Memory B cell (primary cell): ENCODE measurements at regions not wholly inside any gene's neighbourhood (a gene's known extent, or its start where the extent isn't known, plus 50 kb on each side); places are given as distances from the start of the nearest gene placed in this dataset.
"Not testable (repeated sequence)": the region's sequence is repeated elsewhere in the genome, so short reads cannot be mapped to it uniquely, and the experiment has no call there.

ENCODE experiments used
- ATAC-seq: fragments of 150-1000 bp; cut with Tn5 transposase; 2 replicates; pipeline ENCODE4 v1.10.0; 2021; ENCODE audit warnings: low read depth, mild to moderate bottlenecking, moderate library complexity
- DNase-seq, 2 donors: peaks; one replicate each; pipeline ENCODE4 v3.0.0; 2022; ENCODE audit warnings: low spot score in 2 of 2
- H3K27ac Mint-ChIP-seq: one replicate; pipeline ENCODE4 v1.8.0; 2022; ENCODE audit warnings: mild to moderate bottlenecking, moderate library complexity, mixed read lengths
- H3K27me3 Mint-ChIP-seq: one replicate; pipeline ENCODE4 v1.8.0; 2022; ENCODE audit warnings: mixed read lengths
- H3K36me3 Mint-ChIP-seq: one replicate; pipeline ENCODE4 v1.8.0; 2022; ENCODE audit warnings: mild to moderate bottlenecking, mixed read lengths
- H3K4me1 Mint-ChIP-seq: one replicate; pipeline ENCODE4 v1.8.0; 2022; ENCODE audit warnings: mixed read lengths
- H3K4me3 Mint-ChIP-seq: one replicate; pipeline ENCODE4 v1.8.0; 2022; ENCODE audit warnings: mild to moderate bottlenecking, moderate library complexity, mixed read lengths
- H3K9me3 Mint-ChIP-seq: one replicate; pipeline ENCODE4 v1.8.0; 2022; ENCODE audit warnings: mixed read lengths

DNA sequence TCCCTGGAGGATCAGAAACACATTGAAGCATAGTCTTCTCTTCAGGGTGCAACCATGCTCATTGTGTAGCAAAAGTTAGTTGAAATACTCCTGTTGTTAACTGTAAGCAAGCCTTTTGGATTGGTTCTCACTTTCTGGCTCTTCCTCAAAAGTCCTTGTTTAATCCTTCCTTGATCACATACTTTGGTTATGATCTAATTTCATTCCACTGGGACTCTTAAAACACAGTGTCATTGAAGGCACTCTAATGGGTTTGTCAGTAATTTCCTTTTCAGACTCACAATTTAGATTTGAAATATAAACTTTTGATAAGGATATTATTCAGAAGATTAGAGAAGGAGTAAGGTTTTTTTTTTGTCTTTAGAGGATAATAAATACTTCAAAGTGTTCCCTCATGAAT, 451.7 kb upstream of the SGO1 start:
- H3K27me3 Mint-ChIP-seq = no peaks in the 10 kb centered on the region
- peak overlapping the region; percentile 28 for H3K27ac Mint-ChIP-seq
- no peaks in the 10 kb centered on the region for H3K36me3 Mint-ChIP-seq
- DNase-seq = no peak
- no peaks in the 10 kb centered on the region for H3K9me3 Mint-ChIP-seq
- no peaks in the 10 kb centered on the region for H3K4me1 Mint-ChIP-seq
- no peak for ATAC-seq
- H3K4me3 Mint-ChIP-seq = no peak overlapping the region

DNA sequence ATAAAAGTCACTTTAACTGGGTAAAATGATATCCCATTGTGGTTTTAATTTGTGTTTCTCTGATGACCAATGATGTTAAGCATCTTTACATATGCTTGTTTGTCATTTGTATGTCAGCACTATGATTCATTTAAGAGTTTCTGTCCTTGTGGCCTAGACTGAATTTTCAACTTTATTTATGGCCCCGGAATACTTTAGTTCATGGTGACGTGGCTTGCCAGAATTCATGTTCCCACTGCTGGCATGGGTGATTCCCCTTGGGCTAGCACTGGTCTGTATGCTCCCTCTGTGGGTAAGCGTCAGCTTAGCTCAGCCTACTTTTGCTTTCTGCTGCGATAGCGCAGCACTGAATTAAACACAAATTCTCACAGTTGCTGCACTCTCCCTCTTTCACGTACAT, 436.3 kb upstream of the SGO1 start:
- H3K9me3 Mint-ChIP-seq = peaks cover 4% of the 10 kb centered on the region
- no peaks in the 10 kb centered on the region for H3K4me1 Mint-ChIP-seq
- DNase-seq = no peak
- H3K27me3 Mint-ChIP-seq = no peaks in the 10 kb centered on the region
- H3K27ac Mint-ChIP-seq = no peak overlapping the region
- no peaks in the 10 kb centered on the region for H3K36me3 Mint-ChIP-seq
- no peak for ATAC-seq
- H3K4me3 Mint-ChIP-seq = no peak overlapping the region

DNA sequence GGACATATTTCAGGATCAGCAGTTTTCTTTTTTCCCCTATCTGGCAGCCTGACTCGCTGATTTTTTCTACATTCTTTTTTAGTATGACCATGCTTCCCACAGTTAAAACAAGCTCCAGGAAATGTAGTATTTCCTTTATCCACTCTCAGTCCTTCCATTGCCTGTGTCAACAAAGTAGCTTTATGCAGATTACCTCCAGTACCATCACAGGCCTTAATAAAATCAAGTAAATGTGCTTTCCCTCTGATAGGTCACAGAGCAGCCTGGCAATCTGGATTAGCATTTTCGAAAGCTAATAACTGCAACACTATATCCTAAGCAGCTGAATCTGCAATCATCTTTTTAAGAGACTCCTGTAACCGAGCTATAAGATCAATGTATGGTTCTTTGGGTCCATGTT, 432.6 kb upstream of the SGO1 start:
- H3K4me3 Mint-ChIP-seq, H3K27me3 Mint-ChIP-seq, DNase-seq, H3K9me3 Mint-ChIP-seq, ATAC-seq, H3K27ac Mint-ChIP-seq, H3K36me3 Mint-ChIP-seq, H3K4me1 Mint-ChIP-seq: not testable (repeated sequence)

DNA sequence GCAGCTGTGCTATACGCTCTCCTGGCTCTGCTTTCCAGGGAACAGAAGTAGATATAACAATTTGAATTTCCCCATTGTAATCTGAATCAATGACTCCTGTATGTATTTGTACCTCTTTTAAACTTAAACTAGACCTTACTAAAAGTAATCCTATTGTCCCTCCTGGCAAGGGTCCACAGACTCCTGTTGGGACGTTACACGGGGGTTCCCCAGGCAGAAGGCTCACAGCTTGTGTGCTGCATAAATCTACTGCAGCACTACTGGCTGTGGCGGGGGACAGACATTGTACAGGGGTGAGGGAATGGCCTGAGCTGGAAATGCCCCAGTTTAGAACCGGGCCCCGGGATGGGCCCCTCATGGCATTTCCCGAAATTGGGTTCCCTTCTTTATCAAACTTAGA, 432.2 kb upstream of the SGO1 start:
- H3K4me3 Mint-ChIP-seq, DNase-seq, H3K36me3 Mint-ChIP-seq, H3K27ac Mint-ChIP-seq, H3K27me3 Mint-ChIP-seq, H3K4me1 Mint-ChIP-seq, ATAC-seq: not testable (repeated sequence)
- peaks cover 11% of the 10 kb centered on the region for H3K9me3 Mint-ChIP-seq

DNA sequence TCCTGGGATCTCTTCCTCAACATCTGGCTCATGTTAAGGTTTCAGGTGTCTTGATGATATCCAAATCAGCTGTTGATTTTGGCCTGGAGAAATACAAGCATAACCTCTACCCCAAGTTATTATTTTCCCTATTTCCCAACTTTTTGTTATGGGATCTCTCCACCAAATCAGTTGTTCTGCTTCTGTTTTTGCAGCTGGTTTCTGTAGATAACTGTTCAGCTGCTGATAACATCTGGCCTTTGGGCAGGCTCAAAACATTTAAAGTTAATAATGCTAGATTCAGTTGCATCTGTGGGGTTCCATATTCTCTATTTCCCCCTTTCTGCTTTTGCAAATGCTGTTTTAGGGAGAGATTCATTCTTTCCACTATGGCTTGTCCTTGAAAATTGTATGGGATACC, 430.0 kb upstream of the SGO1 start:
- peaks cover 23% of the 10 kb centered on the region for H3K9me3 Mint-ChIP-seq
- not testable (repeated sequence) for H3K4me3 Mint-ChIP-seq, H3K36me3 Mint-ChIP-seq, H3K27ac Mint-ChIP-seq, H3K27me3 Mint-ChIP-seq, ATAC-seq, DNase-seq, H3K4me1 Mint-ChIP-seq

DNA sequence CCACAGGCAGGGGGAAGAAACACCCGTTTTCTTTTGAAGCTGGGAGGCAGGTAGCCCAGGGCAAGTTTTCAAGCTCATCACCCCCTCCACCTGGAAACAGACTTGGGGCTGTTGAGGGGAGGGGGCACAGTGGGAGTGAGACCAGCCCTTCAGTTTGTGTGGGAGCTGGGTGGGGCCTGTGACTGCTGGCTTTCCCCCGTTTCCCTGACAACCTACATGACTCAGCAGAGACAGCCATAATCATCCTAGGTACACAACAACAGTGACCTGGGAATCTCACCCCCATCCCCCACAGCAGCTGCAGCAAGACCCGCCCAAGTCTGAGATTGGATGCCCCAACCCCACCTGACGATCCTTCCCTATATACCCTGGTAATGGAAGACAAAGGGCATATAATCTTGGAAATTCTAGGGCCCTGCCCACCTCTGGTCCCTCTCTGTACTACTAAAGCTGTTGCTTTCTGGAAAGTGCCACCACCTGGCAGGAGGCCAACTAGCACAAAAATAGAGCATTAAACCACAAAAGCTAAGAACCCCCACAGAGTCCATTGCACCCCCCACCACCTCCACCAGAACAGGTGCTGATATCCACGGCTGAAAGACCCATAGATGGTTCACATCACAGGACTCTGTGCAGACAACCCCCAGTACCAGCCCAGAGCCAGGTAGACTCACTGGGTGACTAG, 422.2 kb upstream of the SGO1 start:
- H3K27me3 Mint-ChIP-seq = no peaks in the 10 kb centered on the region
- H3K4me1 Mint-ChIP-seq = no peaks in the 10 kb centered on the region
- no peak overlapping the region for H3K27ac Mint-ChIP-seq
- DNase-seq = no peak
- peaks cover 23% of the 10 kb centered on the region for H3K9me3 Mint-ChIP-seq
- no peak for ATAC-seq
- no peak overlapping the region for H3K4me3 Mint-ChIP-seq
- peaks cover 4% of the 10 kb centered on the region for H3K36me3 Mint-ChIP-seq

DNA sequence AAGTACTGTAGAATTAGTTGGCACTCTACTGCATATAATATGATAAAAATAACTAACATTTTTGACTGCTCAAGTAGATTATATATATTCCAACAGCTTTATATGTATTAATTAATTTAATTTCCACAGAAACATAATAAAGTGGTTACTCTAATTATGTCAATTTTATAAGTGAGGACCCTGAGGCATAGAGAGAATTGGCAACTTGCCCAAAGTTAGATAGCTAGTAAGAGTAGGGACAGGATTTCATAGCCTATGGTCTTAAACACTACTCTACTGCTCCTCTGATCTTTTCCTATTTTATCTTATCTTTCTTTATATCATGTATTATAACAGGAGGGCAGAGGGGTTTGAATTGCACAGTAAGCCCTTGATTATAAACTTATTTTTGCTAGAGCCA, 418.7 kb upstream of the SGO1 start:
- no peaks in the 10 kb centered on the region for H3K4me1 Mint-ChIP-seq
- no peak overlapping the region for H3K4me3 Mint-ChIP-seq
- H3K27ac Mint-ChIP-seq = no peak overlapping the region
- H3K9me3 Mint-ChIP-seq = peaks cover 7% of the 10 kb centered on the region
- no peak for DNase-seq
- H3K36me3 Mint-ChIP-seq = peaks cover 6% of the 10 kb centered on the region
- ATAC-seq = no peak
- no peaks in the 10 kb centered on the region for H3K27me3 Mint-ChIP-seq

DNA sequence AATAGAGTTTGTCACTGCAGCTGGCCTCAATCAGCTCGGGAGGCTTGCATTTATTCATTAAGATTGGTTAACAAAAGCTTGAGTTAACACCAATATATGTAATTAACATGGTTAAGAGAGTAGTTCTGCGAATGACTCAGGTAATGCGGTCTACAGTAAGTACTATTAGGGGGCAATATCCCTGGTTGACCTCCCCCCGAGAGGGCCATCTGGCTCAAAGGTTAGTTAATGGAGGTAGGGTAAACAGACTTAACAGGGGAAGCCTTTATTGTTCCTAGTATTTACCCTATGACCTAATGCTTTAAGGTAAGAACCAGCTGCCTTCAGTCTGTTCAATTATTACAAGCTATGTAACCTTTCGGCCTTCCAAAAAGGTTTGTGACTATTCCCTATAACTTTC, 403.3 kb upstream of the SGO1 start:
- H3K36me3 Mint-ChIP-seq = no peaks in the 10 kb centered on the region
- no peak for DNase-seq
- H3K27ac Mint-ChIP-seq = no peak overlapping the region
- no peak overlapping the region for H3K4me3 Mint-ChIP-seq
- no peaks in the 10 kb centered on the region for H3K27me3 Mint-ChIP-seq
- peaks cover 5% of the 10 kb centered on the region for H3K9me3 Mint-ChIP-seq
- ATAC-seq = no peak
- no peaks in the 10 kb centered on the region for H3K4me1 Mint-ChIP-seq

DNA sequence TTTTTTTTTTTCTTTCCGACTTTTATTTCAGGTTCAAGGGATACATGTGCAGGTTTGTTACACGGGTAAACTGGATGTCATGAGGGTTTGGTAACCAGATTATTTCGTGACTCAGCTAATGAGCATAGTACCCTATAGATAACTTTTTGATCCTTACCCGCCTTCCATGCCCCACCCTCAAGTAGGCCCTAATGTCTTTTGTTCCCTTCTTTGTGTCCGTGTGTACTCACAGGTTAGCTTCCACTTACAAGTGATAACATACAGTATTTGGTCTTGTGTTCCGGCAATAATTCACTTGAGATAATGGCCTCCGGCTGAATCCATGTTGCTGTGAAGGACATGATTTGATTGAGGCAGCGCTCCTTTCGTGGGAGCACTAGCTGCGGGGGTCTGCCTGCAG, 402.8 kb upstream of the SGO1 start:
- H3K9me3 Mint-ChIP-seq = peaks cover 5% of the 10 kb centered on the region
- ATAC-seq (no peak), DNase-seq (no peak)
- H3K36me3 Mint-ChIP-seq = no peaks in the 10 kb centered on the region
- H3K27me3 Mint-ChIP-seq = no peaks in the 10 kb centered on the region
- no peak overlapping the region for H3K27ac Mint-ChIP-seq
- no peaks in the 10 kb centered on the region for H3K4me1 Mint-ChIP-seq
- no peak overlapping the region for H3K4me3 Mint-ChIP-seq

DNA sequence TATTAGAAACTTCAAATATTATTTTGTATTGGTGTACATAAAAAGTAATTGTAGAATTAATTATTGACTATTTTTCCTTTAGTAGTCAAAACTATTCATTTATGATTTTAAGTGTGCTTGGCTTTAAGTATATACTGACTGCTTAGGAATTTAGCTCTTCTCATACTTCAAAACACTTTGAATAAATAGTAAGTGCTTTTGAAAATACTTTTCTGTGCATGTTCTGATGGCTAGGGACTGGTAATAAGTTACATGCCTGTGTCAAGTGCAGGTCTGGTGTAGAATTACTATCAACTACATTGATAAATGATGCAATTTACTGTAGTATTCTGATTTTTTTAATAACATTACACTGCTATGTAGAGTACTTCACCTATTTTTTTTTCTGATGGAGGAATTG, 397.6 kb upstream of the SGO1 start:
- no peaks in the 10 kb centered on the region for H3K27me3 Mint-ChIP-seq
- ATAC-seq (no peak), DNase-seq (no peak)
- H3K27ac Mint-ChIP-seq = no peak overlapping the region
- no peaks in the 10 kb centered on the region for H3K36me3 Mint-ChIP-seq
- no peak overlapping the region for H3K4me3 Mint-ChIP-seq
- H3K4me1 Mint-ChIP-seq = no peaks in the 10 kb centered on the region
- H3K9me3 Mint-ChIP-seq = no peaks in the 10 kb centered on the region

DNA sequence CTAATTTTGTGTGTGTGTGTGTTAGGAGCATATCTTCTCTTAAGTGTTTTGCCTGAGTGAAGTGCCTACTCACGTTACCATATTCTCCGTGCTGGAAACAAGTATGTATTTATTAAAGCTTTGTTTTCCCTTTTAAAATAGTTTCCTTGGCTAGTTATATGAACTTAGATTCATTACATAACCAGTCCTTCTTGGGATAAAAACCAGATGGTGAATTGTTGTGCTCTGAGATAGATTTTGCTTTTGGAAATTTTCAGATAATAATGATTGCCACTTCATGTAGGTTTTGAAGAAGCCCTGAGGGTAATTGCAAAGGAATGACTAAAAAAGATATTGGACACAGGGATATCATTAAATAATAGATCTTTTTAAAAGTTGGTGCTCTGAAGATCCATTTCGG, 390.2 kb upstream of the SGO1 start:
- no peaks in the 10 kb centered on the region for H3K4me1 Mint-ChIP-seq
- DNase-seq (no peak), ATAC-seq (no peak)
- no peaks in the 10 kb centered on the region for H3K9me3 Mint-ChIP-seq
- no peak overlapping the region for H3K27ac Mint-ChIP-seq
- H3K4me3 Mint-ChIP-seq = no peak overlapping the region
- H3K36me3 Mint-ChIP-seq = no peaks in the 10 kb centered on the region
- H3K27me3 Mint-ChIP-seq = no peaks in the 10 kb centered on the region

DNA sequence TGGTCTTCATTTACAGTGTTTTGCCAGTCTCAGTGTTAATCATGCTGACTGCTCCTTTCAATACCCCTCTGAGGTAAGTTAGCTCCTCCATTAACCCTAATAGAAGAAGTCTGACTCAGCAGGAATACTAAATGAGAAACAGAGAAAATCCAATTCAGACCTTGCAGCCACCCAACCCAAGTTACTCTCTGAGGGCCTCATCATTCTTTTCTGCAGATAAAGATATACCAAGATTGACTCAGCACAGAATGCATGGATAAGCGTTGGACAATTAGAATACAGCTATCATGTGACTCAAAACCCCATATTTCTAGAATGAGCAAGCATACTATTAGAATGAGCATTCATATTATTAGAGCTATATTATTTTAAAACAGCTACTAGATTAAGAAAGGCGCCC, 389.1 kb upstream of the SGO1 start:
- ATAC-seq (no peak), DNase-seq (no peak)
- Mint-ChIP-seq H3K4me1 (no peaks in the 10 kb centered on the region), H3K36me3 (no peaks in the 10 kb centered on the region), H3K27ac (no peak overlapping the region), H3K9me3 (no peaks in the 10 kb centered on the region), H3K4me3 (no peak overlapping the region), H3K27me3 (no peaks in the 10 kb centered on the region)

DNA sequence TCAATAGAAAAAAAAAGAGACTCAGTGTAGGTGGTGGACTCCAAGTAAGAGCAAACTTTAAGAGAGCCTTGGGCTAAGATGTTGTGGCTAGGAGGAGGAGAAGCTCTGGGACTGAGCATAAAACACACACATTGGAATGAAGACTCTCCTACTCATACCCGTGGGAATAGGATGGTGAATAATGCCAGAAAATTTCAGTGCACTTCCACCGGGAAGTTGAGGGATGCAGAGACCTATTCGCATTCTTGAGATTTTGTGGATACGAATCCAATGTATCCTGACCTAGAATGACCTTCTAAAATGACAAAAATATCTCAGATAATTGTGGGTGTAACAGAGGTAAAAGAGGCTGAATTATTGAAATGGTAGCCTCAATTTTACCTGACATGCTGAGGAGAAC, 388.7 kb upstream of the SGO1 start:
- Mint-ChIP-seq H3K27ac (no peak overlapping the region), H3K9me3 (no peaks in the 10 kb centered on the region), H3K27me3 (no peaks in the 10 kb centered on the region), H3K4me1 (no peaks in the 10 kb centered on the region), H3K4me3 (no peak overlapping the region), H3K36me3 (no peaks in the 10 kb centered on the region)
- ATAC-seq (no peak), DNase-seq (no peak)

DNA sequence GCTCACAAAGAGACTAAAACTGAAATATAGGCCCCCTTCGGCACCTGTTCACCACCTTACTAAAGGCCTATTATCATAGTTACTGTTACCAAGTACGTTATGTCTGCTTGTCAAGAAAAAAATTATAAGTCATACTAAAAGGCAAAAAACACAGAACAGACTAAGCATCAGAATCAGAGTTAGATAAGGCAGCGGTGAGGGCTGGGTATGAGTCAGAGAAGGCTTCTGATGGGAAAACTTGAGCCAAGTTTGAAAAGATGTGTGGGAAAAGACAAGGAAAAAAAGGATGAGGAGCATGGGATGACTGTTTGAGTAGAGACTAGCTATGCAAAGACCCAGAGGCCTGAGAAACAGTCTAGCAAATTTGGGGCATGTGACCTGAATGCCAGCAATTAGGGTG, 387.2 kb upstream of the SGO1 start:
- H3K4me1 Mint-ChIP-seq = no peaks in the 10 kb centered on the region
- no peak overlapping the region for H3K27ac Mint-ChIP-seq
- ATAC-seq (no peak), DNase-seq (no peak)
- H3K9me3 Mint-ChIP-seq = no peaks in the 10 kb centered on the region
- H3K36me3 Mint-ChIP-seq = no peaks in the 10 kb centered on the region
- no peak overlapping the region for H3K4me3 Mint-ChIP-seq
- H3K27me3 Mint-ChIP-seq = no peaks in the 10 kb centered on the region

DNA sequence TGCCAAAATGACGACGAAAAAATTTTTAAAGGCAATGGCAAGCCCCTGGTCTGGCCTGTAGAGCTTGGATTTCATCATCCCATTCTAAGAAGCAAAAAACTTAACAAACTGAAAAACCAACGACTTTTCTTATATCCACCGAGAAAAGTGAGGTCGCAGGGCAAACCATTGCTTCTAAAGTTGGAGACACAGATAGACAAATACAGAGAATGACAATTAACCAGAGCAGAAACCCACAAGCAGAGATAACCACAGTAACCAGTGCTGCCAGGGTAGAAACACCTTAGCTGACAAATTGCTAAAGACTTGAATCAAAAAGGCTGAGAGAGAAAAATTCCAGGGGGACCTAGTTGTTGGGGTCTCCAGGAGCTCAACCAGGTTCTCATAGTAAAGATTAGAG, 386.5 kb upstream of the SGO1 start:
- Mint-ChIP-seq H3K4me1 (no peaks in the 10 kb centered on the region), H3K36me3 (no peaks in the 10 kb centered on the region), H3K9me3 (no peaks in the 10 kb centered on the region), H3K4me3 (no peak overlapping the region), H3K27ac (no peak overlapping the region), H3K27me3 (no peaks in the 10 kb centered on the region)
- ATAC-seq (no peak), DNase-seq (no peak)
